ENCODE measurements at regions not wholly inside any gene's neighbourhood (a gene's known extent, or its start where the extent isn't known, plus 50 kb on each side); places are given as distances from the start of the nearest gene placed in this dataset.
A peak's percentile ranks its signal among the peaks of the same experiment; 100 is the strongest.
"Not testable (repeated sequence)": the region's sequence is repeated elsewhere in the genome, so short reads cannot be mapped to it uniquely, and the experiment has no call there.

DNA sequence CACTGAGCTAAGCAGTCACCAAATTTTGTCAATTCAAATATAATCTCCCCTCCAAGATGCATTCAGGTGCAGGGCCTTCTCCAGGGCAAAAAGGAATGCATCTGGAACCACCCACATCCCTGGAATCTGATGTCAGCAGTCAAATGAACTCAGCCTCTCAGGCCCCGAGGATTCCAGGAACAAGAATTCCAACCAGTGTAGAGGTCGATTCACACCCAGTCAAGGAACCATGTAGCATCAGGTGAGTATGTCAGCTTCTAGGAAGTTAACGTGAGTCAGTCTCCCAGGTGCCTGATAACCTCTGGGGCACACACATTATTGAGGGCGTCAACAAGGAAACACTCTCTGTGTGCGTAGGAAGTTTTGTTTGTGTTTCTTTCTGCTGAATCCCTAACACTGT lies 122.2 kb upstream of the VOPP1 start:
- DNase-seq (ENCODE audit: low read depth); H3K4me3 ChIP-seq (ENCODE audit: control insufficient read depth, low read depth, low read length): not testable (repeated sequence)

DNA sequence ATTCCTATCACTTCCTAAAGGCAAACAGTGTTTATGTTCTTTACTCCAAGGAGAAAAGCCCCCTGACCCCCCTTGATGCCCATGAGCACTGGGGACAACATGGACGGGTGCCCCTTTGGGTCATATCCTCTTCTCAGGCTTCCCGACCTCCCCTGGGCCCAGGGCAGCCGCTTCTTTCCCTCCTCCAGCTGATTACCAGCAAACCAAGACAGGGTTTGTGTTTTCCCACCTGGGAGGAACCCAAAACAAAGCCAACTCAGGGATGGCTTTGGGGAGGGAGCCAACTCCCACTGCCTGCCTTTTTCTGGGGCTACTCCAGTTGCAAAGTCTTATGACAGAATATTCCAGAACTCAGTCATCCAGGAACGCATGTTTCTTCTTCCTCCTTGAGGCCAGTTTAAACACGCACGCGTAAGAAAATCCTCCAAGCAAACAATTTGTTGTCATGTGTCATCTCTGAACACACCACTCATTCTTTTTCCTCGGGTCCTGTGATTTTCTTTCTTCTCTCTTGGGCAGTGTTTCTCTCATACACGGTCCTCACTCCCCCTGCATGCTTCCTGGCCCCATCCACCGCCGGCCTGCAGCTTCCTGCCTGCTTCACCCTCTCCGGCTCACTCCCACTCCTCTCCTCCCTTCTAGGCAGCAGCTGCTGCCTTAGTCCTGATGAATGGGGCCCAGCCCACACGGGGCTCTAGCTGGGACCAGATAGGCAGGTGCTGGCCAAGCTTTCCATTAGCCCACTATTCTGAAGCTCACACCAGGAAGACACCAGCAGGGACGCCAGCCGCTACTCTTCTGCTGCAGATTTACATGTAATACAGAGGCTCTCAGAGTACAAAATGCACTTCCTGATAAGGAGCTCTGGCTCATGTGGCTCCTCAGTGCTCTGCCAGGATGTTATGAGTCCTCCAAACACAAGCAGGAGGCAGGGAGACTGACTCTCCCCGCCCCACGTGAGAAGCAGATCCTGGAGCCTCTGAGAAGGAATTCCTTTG lies 116.7 kb upstream of the VOPP1 start:
- H3K4me3 ChIP-seq (ENCODE audit: control insufficient read depth, low read depth, low read length): not testable (repeated sequence)
- DNase-seq (ENCODE audit: low read depth): peak; percentile 62

DNA sequence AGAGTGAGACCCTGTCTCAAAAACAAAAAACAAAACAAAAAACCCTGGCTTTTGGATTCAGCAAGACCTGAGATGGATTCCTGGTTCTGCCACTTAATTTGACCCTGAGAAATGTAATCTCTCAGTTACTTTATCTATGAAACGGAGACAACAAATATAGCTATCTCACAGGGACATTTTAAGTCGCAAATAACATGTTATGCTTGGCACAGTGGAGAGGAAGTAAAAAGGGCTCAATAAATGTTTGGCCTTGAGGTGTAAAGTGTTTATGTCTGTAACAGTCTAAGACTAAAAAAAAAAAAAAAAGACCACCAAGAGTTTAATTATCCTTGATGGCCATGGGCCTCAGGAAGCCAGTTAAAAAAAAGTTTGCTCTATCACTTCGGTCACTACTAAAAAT lies 116.0 kb upstream of the VOPP1 start:
- H3K4me3 ChIP-seq (ENCODE audit: control insufficient read depth, low read depth, low read length); DNase-seq (ENCODE audit: low read depth): not testable (repeated sequence)

DNA sequence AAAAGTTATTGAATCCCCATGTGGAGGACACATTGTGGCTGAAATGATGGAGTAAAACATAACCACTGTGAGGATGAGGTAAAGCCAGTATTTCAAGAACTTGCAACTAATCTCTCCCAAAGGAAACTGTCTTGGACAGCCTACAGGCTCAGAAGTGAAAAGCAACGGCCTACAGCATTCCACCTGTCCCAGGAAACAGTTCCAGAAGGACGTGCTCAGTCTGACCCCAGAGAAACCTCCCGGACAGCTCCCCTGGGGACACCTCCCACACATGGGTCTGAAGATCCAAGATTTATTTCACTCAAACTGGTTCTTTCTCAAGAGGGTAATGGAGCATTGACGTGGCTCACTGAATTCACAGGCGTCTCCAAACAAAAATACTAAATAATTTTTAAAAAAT lies 115.0 kb upstream of the VOPP1 start:
- DNase-seq (ENCODE audit: low read depth): not testable (repeated sequence)

DNA sequence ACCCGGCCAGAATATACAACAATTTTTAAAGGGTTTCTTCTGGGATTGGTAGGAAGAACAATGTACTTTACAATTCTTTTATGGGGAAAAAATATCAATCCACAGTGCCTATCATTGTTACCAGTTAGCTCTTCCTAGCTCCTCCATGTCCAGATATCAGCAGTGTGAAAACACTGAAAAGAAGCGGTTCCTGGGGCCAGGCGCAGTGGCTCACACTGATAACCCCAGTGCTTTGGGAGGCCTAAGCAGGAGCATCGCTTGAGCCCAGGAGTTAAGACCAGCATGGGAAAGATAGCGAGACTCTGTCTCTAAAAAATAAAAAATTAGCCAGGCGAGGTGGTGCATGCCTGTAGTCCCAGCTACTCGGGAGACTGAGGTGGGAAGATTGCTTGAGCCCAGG lies 114.5 kb upstream of the VOPP1 start:
- DNase-seq (ENCODE audit: low read depth); H3K4me3 ChIP-seq (ENCODE audit: control insufficient read depth, low read depth, low read length): not testable (repeated sequence)

More for the DNA sequence above, 115.0 kb upstream of the VOPP1 start:
- not testable (repeated sequence) for H3K4me3 ChIP-seq (ENCODE audit: control insufficient read depth, low read depth, low read length)

DNA sequence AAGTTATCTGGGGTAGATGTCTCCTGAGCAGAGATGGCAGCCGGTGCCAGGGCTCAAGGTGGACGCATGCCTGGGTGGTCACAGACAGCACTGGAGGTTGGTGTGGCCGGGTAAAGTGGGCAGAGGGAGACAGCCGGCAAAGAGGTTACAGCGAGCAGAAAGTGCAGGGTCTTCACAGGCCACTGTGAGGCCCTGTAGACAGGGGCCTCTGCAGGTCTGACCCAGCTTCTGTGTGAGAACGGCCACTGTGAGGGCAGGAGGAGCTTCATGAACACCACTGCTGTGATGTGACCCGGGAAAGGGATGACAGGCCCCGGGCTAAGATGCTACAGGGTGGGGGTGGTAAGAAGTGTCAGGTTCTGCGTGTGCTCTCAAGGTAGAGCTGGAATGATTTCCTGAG lies 111.2 kb upstream of the VOPP1 start:
- not testable (repeated sequence) for DNase-seq (ENCODE audit: low read depth); H3K4me3 ChIP-seq (ENCODE audit: control insufficient read depth, low read depth, low read length)

DNA sequence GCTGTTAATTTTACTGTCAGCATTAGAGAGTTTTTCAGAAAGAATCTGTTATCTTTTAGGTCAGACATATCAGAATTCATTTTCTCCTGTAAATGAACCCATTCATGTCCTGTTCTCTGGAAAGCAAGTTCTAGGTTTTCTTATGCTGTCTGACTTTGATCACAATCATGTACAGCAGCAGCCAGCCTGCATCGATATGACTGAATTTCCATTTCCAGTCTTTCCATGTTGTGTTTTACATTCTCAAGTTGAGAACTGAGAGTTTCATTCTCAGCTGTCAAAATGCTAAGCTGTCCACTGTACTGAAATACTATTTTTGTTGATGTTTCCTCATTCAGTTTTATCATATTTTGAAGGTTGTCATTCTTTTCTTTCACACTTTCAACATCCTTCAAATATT lies 103.3 kb upstream of the VOPP1 start:
- not testable (repeated sequence) for DNase-seq (ENCODE audit: low read depth); H3K4me3 ChIP-seq (ENCODE audit: control insufficient read depth, low read depth, low read length)

DNA sequence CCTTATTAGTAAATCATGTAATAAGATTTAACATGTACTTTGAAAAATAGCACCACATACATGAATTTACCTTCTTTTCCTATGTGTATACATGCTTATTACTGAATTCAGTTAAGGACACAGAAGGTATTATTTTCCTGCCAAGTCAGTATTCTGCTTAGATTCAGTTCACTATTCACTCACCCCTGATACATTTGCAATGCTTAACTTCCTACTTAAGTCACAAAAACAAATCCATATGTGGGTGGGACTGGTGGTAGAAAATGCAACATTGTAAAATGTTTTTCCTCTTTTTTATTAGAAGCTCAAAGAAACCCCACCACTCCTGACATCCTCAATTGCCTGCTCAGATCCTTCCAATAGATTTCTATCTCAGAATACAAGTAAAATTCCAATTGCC lies 101.2 kb upstream of the VOPP1 start:
- H3K4me3 ChIP-seq (ENCODE audit: control insufficient read depth, low read depth, low read length); DNase-seq (ENCODE audit: low read depth): not testable (repeated sequence)

DNA sequence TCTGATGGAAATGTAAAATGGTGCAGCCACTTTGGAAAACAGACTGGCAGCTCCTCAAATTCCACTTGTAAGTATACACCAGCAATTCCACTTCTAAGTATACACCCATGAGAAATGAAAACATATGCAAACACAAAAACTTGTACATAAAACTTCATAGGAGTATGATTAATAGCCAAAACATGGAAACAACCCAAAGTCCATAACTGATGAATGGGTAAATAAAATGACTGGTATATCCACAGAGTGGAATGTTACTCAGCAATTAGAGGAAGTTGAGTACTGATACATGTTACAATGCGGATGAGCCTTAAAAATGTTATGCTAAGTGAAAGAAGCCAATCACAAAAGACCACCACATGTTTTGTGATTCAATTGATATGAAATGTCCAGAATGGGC lies 99.8 kb upstream of the VOPP1 start:
- DNase-seq (ENCODE audit: low read depth); H3K4me3 ChIP-seq (ENCODE audit: control insufficient read depth, low read depth, low read length): not testable (repeated sequence)

DNA sequence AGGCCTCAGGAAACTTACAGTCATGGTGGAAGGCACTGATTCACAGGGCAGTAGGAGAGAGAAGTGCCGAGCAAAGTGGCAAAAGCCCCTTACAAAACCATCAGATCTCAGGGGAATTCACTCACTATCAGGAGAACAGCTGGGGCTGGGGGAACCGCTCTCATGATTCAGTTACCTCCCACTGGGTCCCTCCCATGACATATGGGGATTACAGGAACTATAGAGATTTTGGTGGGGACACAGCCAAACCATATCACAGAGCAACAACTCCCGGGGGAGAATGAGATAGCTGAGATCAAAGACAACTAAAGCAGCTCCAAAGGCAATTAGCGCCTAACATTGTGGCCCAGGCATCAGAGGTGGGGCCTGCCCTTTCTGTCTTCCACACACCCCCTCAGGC lies 85.4 kb upstream of the VOPP1 start:
- TF ChIP-seq, protein P1, sequence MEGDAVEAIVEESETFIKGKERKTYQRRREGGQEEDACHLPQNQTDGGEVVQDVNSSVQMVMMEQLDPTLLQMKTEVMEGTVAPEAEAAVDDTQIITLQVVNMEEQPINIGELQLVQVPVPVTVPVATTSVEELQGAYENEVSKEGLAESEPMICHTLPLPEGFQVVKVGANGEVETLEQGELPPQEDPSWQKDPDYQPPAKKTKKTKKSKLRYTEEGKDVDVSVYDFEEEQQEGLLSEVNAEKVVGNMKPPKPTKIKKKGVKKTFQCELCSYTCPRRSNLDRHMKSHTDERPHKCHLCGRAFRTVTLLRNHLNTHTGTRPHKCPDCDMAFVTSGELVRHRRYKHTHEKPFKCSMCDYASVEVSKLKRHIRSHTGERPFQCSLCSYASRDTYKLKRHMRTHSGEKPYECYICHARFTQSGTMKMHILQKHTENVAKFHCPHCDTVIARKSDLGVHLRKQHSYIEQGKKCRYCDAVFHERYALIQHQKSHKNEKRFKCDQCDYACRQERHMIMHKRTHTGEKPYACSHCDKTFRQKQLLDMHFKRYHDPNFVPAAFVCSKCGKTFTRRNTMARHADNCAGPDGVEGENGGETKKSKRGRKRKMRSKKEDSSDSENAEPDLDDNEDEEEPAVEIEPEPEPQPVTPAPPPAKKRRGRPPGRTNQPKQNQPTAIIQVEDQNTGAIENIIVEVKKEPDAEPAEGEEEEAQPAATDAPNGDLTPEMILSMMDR (conservative IDR thresholded peaks at IDR 0.05; ENCODE audit: control insufficient read depth, insufficient read depth, low read depth, low read length): no peak
- no peak for DNase-seq (ENCODE audit: low read depth)
- H3K4me3 ChIP-seq (ENCODE audit: control insufficient read depth, low read depth, low read length): no peak overlapping the region

DNA sequence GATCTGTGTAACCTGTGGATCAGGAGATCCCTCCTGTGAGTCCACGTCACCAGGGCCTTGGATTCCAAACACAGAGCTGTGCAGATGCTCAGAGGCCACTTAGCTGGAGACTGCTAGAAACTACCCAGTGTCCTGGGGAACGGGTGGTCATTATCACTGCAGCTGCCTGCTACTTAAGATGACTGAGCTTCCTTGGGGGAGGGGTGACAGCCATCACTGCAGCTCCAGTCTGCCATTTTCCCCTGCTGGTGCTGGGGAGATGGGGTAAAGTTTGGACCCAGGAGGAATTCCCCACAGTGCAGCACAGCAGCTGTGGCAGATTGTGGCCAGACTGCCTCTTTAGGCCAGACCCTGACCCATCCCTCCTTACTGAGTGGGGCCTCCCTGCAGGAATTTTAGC lies 78.8 kb upstream of the VOPP1 start:
- TF ChIP-seq, protein P1 (conservative IDR thresholded peaks at IDR 0.05; ENCODE audit: control insufficient read depth, insufficient read depth, low read depth, low read length): no peak
- no peak overlapping the region for H3K4me3 ChIP-seq (ENCODE audit: control insufficient read depth, low read depth, low read length)
- no peak for DNase-seq (ENCODE audit: low read depth)

DNA sequence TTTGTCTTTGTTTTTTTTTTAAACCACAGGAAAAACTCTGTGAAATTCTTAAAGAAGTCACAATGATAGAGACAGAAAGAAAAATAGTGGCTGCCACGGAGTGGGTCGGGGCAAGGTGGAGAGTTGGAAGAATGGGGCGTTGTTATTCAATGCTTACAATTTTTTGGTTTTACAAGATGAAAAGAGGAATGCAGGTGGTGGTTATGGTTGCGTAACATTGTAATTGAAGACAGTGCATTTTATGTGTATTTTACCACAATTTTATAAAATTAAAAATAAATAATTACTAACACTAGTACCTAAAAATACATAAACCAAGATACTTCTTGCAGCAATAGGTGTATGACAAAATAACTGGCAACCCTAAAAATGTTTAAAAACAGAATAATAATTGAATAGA lies 76.9 kb upstream of the VOPP1 start:
- no peak overlapping the region for H3K4me3 ChIP-seq (ENCODE audit: control insufficient read depth, low read depth, low read length)
- no peak for DNase-seq (ENCODE audit: low read depth)
- TF ChIP-seq, protein P1 (conservative IDR thresholded peaks at IDR 0.05; ENCODE audit: control insufficient read depth, insufficient read depth, low read depth, low read length): no peak

Data from fibroblast of mammary gland (primary cell).